SK-N-SH treated with all-trans-retinoic acid at 6 μM for 48 hours (cell line): ENCODE measurements at regions not wholly inside any gene's neighbourhood (a gene's known extent, or its start where the extent isn't known, plus 50 kb on each side); places are given as distances from the start of the nearest gene placed in this dataset.

ENCODE experiments used
- BACH2 ChIP-seq: fragments of 250-450 bp; sonication (Bioruptor Pico); IDR thresholded peaks from 2 replicates; pipeline ENCODE4 v1.9.0; 2021; ENCODE audit warnings: mild to moderate bottlenecking, borderline replicate concordance
- CSDC2 ChIP-seq: fragments of 250-450 bp; sonication (Bioruptor Pico); IDR thresholded peaks from 2 replicates; pipeline ENCODE4 v1.5.0; 2020; ENCODE audit warnings: mild to moderate bottlenecking, moderate library complexity
- GLIS3 ChIP-seq: fragments of 250-450 bp; sonication (Bioruptor Pico); IDR thresholded peaks from 2 replicates; pipeline ENCODE4 v1.5.0; 2020; ENCODE audit warnings: mild to moderate bottlenecking, moderate library complexity
- OSR1 ChIP-seq: fragments of 250-450 bp; sonication (Bioruptor Pico); IDR thresholded peaks from 2 replicates; pipeline ENCODE4 v1.8.0; 2022; ENCODE audit warnings: moderate library complexity, mild to moderate bottlenecking, inconsistent platforms
- PPARA ChIP-seq: fragments of 250-450 bp; sonication (Bioruptor Pico); IDR thresholded peaks from 2 replicates; pipeline ENCODE4 v1.5.0; 2020; ENCODE audit warnings: mild to moderate bottlenecking, borderline replicate concordance
- RARB ChIP-seq: fragments of 250-450 bp; sonication (Bioruptor Pico); IDR thresholded peaks from 2 replicates; pipeline ENCODE4 v1.8.0; 2021; ENCODE audit warnings: mild to moderate bottlenecking, moderate library complexity
- SNAI2 ChIP-seq: fragments of 250-450 bp; sonication (Bioruptor Pico); IDR thresholded peaks from 2 replicates; pipeline ENCODE4 v1.5.0; 2020; ENCODE audit warnings: mild to moderate bottlenecking, moderate library complexity
- TCF4 ChIP-seq: fragments of 250-450 bp; sonication (Bioruptor Pico); IDR thresholded peaks from 2 replicates; pipeline ENCODE4 v1.8.0; 2021; ENCODE audit warnings: mild to moderate bottlenecking, moderate library complexity, borderline replicate concordance
- ZFP30 ChIP-seq: fragments of 450-650 bp; formaldehyde crosslinking; IDR thresholded peaks from 2 replicates; pipeline ENCODE4 v1.5.0; 2022; ENCODE audit warnings: mild to moderate bottlenecking, moderate library complexity
- ZNF70 ChIP-seq: fragments of 450-650 bp; formaldehyde crosslinking; IDR thresholded peaks from 2 replicates; pipeline ENCODE4 v1.5.0; 2020; ENCODE audit warnings: mild to moderate bottlenecking, moderate library complexity
- TF ChIP-seq, protein P1 (sequence below): fragments of 250-450 bp; sonication (Bioruptor Pico); IDR thresholded peaks from 2 replicates; pipeline ENCODE4 v1.8.0; 2020; ENCODE audit warnings: mild to moderate bottlenecking, moderate library complexity, borderline replicate concordance
- TF ChIP-seq, protein P2 (sequence below): fragments of 250-450 bp; sonication (Bioruptor Pico); IDR thresholded peaks from 2 replicates; pipeline ENCODE4 v1.5.0; 2020; ENCODE audit warnings: mild to moderate bottlenecking, moderate library complexity
- TF ChIP-seq, protein P3 (sequence below): fragments of 250-450 bp; sonication (Bioruptor Pico); IDR thresholded peaks from 2 replicates; pipeline ENCODE4 v1.5.1; 2020; ENCODE audit warnings: low read depth, mild to moderate bottlenecking, moderate library complexity

DNA sequence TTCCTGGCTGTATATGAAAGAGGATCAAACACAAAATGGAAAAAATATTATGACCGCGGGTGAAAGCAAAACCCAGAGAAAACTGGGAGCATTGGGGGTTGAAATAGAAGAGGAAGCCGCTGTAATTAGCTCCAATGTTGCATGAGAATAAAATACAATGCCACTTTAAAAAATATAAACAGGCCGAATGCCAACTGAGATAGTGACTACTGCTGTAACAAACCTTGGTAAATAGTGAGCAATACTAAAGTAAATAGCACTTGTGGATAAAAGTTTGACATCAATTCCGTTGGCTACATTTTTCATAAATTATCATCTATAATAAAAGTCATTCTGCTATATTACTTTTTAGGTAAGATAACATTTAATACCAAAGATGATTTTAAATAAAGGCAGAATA lies 395.8 kb upstream of the MIR17HG start:
- TF ChIP-seq BACH2 (CRISPR knock-in tag) (no peak), GLIS3 (CRISPR knock-in tag) (no peak), ZFP30 (CRISPR knock-in tag) (no peak), OSR1 (no peak), RARB (CRISPR knock-in tag) (no peak), ZNF70 (CRISPR knock-in tag) (no peak), SNAI2 (CRISPR knock-in tag) (no peak), CSDC2 (no peak), PPARA (CRISPR knock-in tag) (no peak), TCF4 (no peak)
- TF ChIP-seq, protein P1, sequence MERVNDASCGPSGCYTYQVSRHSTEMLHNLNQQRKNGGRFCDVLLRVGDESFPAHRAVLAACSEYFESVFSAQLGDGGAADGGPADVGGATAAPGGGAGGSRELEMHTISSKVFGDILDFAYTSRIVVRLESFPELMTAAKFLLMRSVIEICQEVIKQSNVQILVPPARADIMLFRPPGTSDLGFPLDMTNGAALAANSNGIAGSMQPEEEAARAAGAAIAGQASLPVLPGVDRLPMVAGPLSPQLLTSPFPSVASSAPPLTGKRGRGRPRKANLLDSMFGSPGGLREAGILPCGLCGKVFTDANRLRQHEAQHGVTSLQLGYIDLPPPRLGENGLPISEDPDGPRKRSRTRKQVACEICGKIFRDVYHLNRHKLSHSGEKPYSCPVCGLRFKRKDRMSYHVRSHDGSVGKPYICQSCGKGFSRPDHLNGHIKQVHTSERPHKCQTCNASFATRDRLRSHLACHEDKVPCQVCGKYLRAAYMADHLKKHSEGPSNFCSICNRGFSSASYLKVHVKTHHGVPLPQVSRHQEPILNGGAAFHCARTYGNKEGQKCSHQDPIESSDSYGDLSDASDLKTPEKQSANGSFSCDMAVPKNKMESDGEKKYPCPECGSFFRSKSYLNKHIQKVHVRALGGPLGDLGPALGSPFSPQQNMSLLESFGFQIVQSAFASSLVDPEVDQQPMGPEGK (CRISPR knock-in tag) = no peak
- TF ChIP-seq, protein P2, sequence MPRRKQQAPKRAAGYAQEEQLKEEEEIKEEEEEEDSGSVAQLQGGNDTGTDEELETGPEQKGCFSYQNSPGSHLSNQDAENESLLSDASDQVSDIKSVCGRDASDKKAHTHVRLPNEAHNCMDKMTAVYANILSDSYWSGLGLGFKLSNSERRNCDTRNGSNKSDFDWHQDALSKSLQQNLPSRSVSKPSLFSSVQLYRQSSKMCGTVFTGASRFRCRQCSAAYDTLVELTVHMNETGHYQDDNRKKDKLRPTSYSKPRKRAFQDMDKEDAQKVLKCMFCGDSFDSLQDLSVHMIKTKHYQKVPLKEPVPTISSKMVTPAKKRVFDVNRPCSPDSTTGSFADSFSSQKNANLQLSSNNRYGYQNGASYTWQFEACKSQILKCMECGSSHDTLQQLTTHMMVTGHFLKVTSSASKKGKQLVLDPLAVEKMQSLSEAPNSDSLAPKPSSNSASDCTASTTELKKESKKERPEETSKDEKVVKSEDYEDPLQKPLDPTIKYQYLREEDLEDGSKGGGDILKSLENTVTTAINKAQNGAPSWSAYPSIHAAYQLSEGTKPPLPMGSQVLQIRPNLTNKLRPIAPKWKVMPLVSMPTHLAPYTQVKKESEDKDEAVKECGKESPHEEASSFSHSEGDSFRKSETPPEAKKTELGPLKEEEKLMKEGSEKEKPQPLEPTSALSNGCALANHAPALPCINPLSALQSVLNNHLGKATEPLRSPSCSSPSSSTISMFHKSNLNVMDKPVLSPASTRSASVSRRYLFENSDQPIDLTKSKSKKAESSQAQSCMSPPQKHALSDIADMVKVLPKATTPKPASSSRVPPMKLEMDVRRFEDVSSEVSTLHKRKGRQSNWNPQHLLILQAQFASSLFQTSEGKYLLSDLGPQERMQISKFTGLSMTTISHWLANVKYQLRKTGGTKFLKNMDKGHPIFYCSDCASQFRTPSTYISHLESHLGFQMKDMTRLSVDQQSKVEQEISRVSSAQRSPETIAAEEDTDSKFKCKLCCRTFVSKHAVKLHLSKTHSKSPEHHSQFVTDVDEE (CRISPR knock-in tag) = no peak
- TF ChIP-seq, protein P3, sequence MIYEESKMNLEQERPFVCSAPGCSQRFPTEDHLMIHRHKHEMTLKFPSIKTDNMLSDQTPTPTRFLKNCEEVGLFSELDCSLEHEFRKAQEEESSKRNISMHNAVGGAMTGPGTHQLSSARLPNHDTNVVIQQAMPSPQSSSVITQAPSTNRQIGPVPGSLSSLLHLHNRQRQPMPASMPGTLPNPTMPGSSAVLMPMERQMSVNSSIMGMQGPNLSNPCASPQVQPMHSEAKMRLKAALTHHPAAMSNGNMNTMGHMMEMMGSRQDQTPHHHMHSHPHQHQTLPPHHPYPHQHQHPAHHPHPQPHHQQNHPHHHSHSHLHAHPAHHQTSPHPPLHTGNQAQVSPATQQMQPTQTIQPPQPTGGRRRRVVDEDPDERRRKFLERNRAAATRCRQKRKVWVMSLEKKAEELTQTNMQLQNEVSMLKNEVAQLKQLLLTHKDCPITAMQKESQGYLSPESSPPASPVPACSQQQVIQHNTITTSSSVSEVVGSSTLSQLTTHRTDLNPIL (CRISPR knock-in tag) = no peak
